ENCODE measurements at regions not wholly inside any gene's neighbourhood (a gene's known extent, or its start where the extent isn't known, plus 50 kb on each side); places are given as distances from the start of the nearest gene placed in this dataset.

- TF ChIP-seq ZNF391 (tag by site-specific recombination; IDR thresholded peaks at IDR 0.05; ENCODE audit: borderline replicate concordance, low read depth), result no peak
These were observed 552.9 kb upstream of the LRATD1 start (continued) for GRCh38 chr2:14079576-14079975.

- no peak for TF ChIP-seq KLF10 (tag by site-specific recombination; IDR thresholded peaks at IDR 0.05)
- TF ChIP-seq AEBP2 (tag by site-specific recombination; IDR thresholded peaks at IDR 0.05; ENCODE audit: borderline replicate concordance), result no peak
- TF ChIP-seq HOXC10 (CRISPR knock-in tag; IDR thresholded peaks at IDR 0.05), result no peak
- TF ChIP-seq ZNF26 (tag by site-specific recombination; IDR thresholded peaks at IDR 0.05), result no peak
- no peak for TF ChIP-seq GLI2 (tag by site-specific recombination; IDR thresholded peaks at IDR 0.05; ENCODE audit: borderline replicate concordance, low read depth)
- TF ChIP-seq ZNF423 (tag by site-specific recombination; IDR thresholded peaks at IDR 0.05), result no peak
- no peak for TF ChIP-seq PRDM4 (tag by site-specific recombination; IDR thresholded peaks at IDR 0.05)
- TF ChIP-seq ZEB2 (tag by site-specific recombination; IDR thresholded peaks at IDR 0.05), result no peak
- no peak for TF ChIP-seq ZNF660 (tag by site-specific recombination; IDR thresholded peaks at IDR 0.05)
- no peak for TF ChIP-seq HIC1 (tag by site-specific recombination; IDR thresholded peaks at IDR 0.05)
- TF ChIP-seq ZNF518A (tag by site-specific recombination; conservative IDR thresholded peaks at IDR 0.05; ENCODE audit: low read depth), result no peak
- TF ChIP-seq ZBTB17 (tag by site-specific recombination; IDR thresholded peaks at IDR 0.05), result no peak
- TF ChIP-seq ZNF214 (tag by site-specific recombination; IDR thresholded peaks at IDR 0.05; ENCODE audit: borderline replicate concordance), result no peak
- no peak for TF ChIP-seq ZNF341 (tag by site-specific recombination; IDR thresholded peaks at IDR 0.05; ENCODE audit: low read depth)
- no peak for TF ChIP-seq ZNF768 (tag by site-specific recombination; IDR thresholded peaks at IDR 0.05)
- no peak for TF ChIP-seq MZF1 (tag by site-specific recombination; IDR thresholded peaks at IDR 0.05; ENCODE audit: borderline replicate concordance)
- TF ChIP-seq ZNF133 (tag by site-specific recombination; IDR thresholded peaks at IDR 0.05), result no peak
- TF ChIP-seq BCL11A (tag by site-specific recombination; IDR thresholded peaks at IDR 0.05; ENCODE audit: low read depth), result no peak
- no peak for TF ChIP-seq ZBTB21 (tag by site-specific recombination; IDR thresholded peaks at IDR 0.05)
- TF ChIP-seq ZNF266 (tag by site-specific recombination; IDR thresholded peaks at IDR 0.05; ENCODE audit: low read depth), result no peak
- CTCF ChIA-PET, result no interaction called here
- Histone ChIP-seq H3K4me1 (ENCODE audit: control insufficient read depth, insufficient read depth, low read length) (no peaks in the 10 kb centered on the region), H3K4me3 (ENCODE audit: low read depth, low read length) (no peak overlapping the region), H3K36me3 (ENCODE audit: control insufficient read depth in 2 of 2, insufficient read depth in 1 of 2, low read length in 2 of 2) (no peaks in the 10 kb centered on the region), H3K27ac (ENCODE audit: extremely low read depth, low read depth, low read length) (no peak overlapping the region), H3K9me3 (ENCODE audit: control insufficient read depth, insufficient read depth, low read depth, low read length) (no peaks in the 10 kb centered on the region)
- POLR2A ChIA-PET, result no interaction called here
These were observed 551.0 kb upstream of the LRATD1 start for GRCh38 chr2:14081521-14081920.
